ENCODE measurements at regions not wholly inside any gene's neighbourhood (a gene's known extent, or its start where the extent isn't known, plus 50 kb on each side); places are given as distances from the start of the nearest gene placed in this dataset.
"Not testable (repeated sequence)": the region's sequence is repeated elsewhere in the genome, so short reads cannot be mapped to it uniquely, and the experiment has no call there.

DNA sequence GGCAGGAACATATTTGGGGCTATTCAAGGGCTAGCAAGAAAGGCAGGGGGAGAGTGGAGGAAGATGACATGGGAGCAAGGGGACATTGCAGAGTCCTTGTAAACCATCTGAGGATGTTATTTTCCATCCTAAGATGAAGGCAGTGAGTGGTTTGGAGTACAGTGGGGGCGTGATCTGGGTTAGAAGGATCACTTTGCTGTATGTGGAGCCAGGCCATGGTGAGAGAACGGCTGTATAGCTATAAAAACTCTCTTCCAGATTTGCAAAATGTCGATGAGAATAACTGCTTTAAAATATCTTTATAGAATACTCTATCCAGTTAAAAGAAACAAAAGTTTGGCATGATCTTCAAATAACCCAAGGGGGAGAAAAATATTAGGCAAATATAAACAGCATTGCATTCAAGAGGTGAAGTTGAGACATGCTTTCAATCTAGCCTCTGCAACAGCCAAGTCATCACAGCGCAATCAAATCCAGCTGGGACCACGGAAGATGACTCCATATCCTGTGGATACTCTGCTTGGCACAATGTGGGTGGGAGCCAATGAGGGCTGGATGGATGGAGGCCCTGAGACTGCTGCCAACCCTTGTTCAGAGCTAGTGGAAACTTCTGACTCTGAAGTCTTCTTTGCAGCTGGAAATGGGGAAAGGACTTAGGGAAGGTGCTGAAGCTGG is 111.5 kb upstream of the BASP1 start:
- no peak overlapping the region for H2BK12ac ChIP-seq (ENCODE audit: low read length)
- H3K4me3 ChIP-seq (ENCODE audit: low read depth, low read length), result no peak overlapping the region
- no peak overlapping the region for H2BK120ac ChIP-seq (ENCODE audit: insufficient read depth, low read length, poor library complexity)
- H3K79me1 ChIP-seq (ENCODE audit: low read length), result no peaks in the 10 kb centered on the region
- no CpG with 5 or more reads among the region's 5 CpGs for WGBS (ENCODE audit: extremely low coverage, insufficient coverage, insufficient read length)
- no peak overlapping the region for H2AK5ac ChIP-seq (ENCODE audit: low read length)
- no peak overlapping the region for H4K91ac ChIP-seq (ENCODE audit: low read depth, low read length)
- no peaks in the 10 kb centered on the region for H3K4me1 ChIP-seq (ENCODE audit: control insufficient read depth in 1 of 2, insufficient read depth in 2 of 2, low read length in 2 of 2)
- H3K4me2 ChIP-seq (ENCODE audit: low read length), result no peak overlapping the region
- no peak overlapping the region for H2AFZ ChIP-seq (ENCODE audit: insufficient read depth, low read length, poor library complexity)
- no peak overlapping the region for H3K4ac ChIP-seq (ENCODE audit: low read depth, low read length)
- no peak overlapping the region for H2BK5ac ChIP-seq (ENCODE audit: low read depth, low read length, poor library complexity)
- no peak overlapping the region for H3K27ac ChIP-seq (ENCODE audit: low read depth, low read length)
- H3K9ac ChIP-seq (ENCODE audit: low read length), result no peak overlapping the region
- no peaks in the 10 kb centered on the region for H3K27me3 ChIP-seq (ENCODE audit: insufficient read depth, low read length)
- H4K12ac ChIP-seq (ENCODE audit: low read depth, low read length), result no peak overlapping the region
- no peaks in the 10 kb centered on the region for H3K9me3 ChIP-seq (ENCODE audit: insufficient read depth, low read depth, low read length)
- H3K18ac ChIP-seq (ENCODE audit: low read length), result no peak overlapping the region
- H3K23ac ChIP-seq (ENCODE audit: low read length), result no peak overlapping the region
- no peak overlapping the region for H3K14ac ChIP-seq (ENCODE audit: low read length)
- DNase-seq, result no peak
- no peaks in the 10 kb centered on the region for H3K79me2 ChIP-seq (ENCODE audit: control insufficient read depth, insufficient read depth, low read length, poor library complexity)
- no peak overlapping the region for H4K8ac ChIP-seq (ENCODE audit: low read depth, low read length)
- no peaks in the 10 kb centered on the region for H3K36me3 ChIP-seq (ENCODE audit: control insufficient read depth in 1 of 2, insufficient read depth in 2 of 2, low read length in 2 of 2)

DNA sequence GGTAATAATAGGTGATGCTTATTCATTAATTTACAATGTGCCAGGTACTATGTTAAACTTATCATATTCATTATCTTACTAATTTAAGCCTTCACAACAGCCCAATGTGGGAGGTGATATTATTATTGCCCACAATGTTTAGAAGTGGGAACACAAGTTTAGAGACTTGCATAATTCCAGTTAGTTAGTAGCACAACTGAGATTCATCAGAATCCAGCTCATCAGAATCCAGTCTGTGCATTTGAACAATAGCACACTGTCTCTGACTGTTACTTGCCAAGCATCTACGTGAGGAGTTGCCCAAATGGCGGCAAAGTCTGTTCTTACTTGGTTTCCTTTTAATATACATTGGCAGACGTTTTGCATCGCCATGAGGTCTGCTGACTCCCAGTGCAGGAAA is 110.9 kb upstream of the BASP1 start:
- no peak overlapping the region for H2AK5ac ChIP-seq (ENCODE audit: low read length)
- no peak overlapping the region for H4K12ac ChIP-seq (ENCODE audit: low read depth, low read length)
- no peak overlapping the region for H3K9ac ChIP-seq (ENCODE audit: low read length)
- no peaks in the 10 kb centered on the region for H3K79me1 ChIP-seq (ENCODE audit: low read length)
- no peak overlapping the region for H3K18ac ChIP-seq (ENCODE audit: low read length)
- WGBS (ENCODE audit: extremely low coverage, insufficient coverage, insufficient read length), result no CpG with 5 or more reads among the region's 4 CpGs
- no peaks in the 10 kb centered on the region for H3K79me2 ChIP-seq (ENCODE audit: control insufficient read depth, insufficient read depth, low read length, poor library complexity)
- H4K91ac ChIP-seq (ENCODE audit: low read depth, low read length), result no peak overlapping the region
- DNase-seq, result no peak
- no peaks in the 10 kb centered on the region for H3K4me1 ChIP-seq (ENCODE audit: control insufficient read depth in 1 of 2, insufficient read depth in 2 of 2, low read length in 2 of 2)
- H3K4me3 ChIP-seq (ENCODE audit: low read depth, low read length), result no peak overlapping the region
- H3K36me3 ChIP-seq (ENCODE audit: control insufficient read depth in 1 of 2, insufficient read depth in 2 of 2, low read length in 2 of 2), result no peaks in the 10 kb centered on the region
- H4K8ac ChIP-seq (ENCODE audit: low read depth, low read length), result no peak overlapping the region
- H3K9me3 ChIP-seq (ENCODE audit: insufficient read depth, low read depth, low read length), result no peaks in the 10 kb centered on the region
- H2BK120ac ChIP-seq (ENCODE audit: insufficient read depth, low read length, poor library complexity), result no peak overlapping the region
- H3K27me3 ChIP-seq (ENCODE audit: insufficient read depth, low read length), result no peaks in the 10 kb centered on the region
- H2AFZ ChIP-seq (ENCODE audit: insufficient read depth, low read length, poor library complexity), result no peak overlapping the region
- no peak overlapping the region for H2BK5ac ChIP-seq (ENCODE audit: low read depth, low read length, poor library complexity)
- H3K27ac ChIP-seq (ENCODE audit: low read depth, low read length), result no peak overlapping the region
- no peak overlapping the region for H3K23ac ChIP-seq (ENCODE audit: low read length)
- no peak overlapping the region for H3K4me2 ChIP-seq (ENCODE audit: low read length)
- no peak overlapping the region for H2BK12ac ChIP-seq (ENCODE audit: low read length)
- no peak overlapping the region for H3K4ac ChIP-seq (ENCODE audit: low read depth, low read length)
- H3K14ac ChIP-seq (ENCODE audit: low read length), result no peak overlapping the region

DNA sequence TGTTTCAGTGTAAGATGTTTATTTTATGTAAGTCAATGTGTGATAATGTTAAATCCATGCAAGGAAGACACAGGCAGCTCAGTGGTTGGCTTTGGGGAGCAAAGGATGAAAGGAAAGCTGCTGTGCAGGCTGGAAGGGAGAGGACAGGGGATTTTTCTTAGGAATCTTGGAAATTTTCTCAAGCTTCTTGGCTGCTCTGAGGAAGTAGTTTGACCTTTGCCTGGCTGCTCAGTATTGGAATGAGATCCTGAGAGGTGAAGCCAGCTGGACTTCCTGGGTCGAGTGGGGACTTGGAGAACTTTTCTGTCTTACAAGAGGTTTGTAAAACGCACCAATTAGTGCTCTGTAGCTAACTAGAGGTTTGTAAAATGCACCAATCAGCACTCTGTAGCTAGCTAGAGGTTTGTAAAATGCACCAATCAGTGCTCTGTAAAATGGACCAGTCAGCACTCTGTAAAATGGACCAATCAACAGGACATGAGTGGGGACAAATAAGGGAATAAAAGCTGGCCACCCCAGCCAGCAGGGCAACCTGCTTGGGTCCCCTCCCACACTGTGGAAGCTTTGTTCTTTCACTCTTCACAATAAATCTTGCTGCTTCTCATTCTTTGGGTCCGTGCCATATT is 105.2 kb upstream of the BASP1 start:
- not testable (repeated sequence) for H3K4me1 ChIP-seq (ENCODE audit: control insufficient read depth in 1 of 2, insufficient read depth in 2 of 2, low read length in 2 of 2); H3K27ac ChIP-seq (ENCODE audit: low read depth, low read length); DNase-seq; H2BK12ac ChIP-seq (ENCODE audit: low read length); H3K9ac ChIP-seq (ENCODE audit: low read length); H2BK5ac ChIP-seq (ENCODE audit: low read depth, low read length, poor library complexity); H3K27me3 ChIP-seq (ENCODE audit: insufficient read depth, low read length); H3K79me2 ChIP-seq (ENCODE audit: control insufficient read depth, insufficient read depth, low read length, poor library complexity); H3K18ac ChIP-seq (ENCODE audit: low read length); H3K4me3 ChIP-seq (ENCODE audit: low read depth, low read length); H2AFZ ChIP-seq (ENCODE audit: insufficient read depth, low read length, poor library complexity); H2BK120ac ChIP-seq (ENCODE audit: insufficient read depth, low read length, poor library complexity); H3K79me1 ChIP-seq (ENCODE audit: low read length); H2AK5ac ChIP-seq (ENCODE audit: low read length); H3K4me2 ChIP-seq (ENCODE audit: low read length); H3K14ac ChIP-seq (ENCODE audit: low read length); H3K36me3 ChIP-seq (ENCODE audit: control insufficient read depth in 1 of 2, insufficient read depth in 2 of 2, low read length in 2 of 2); H4K91ac ChIP-seq (ENCODE audit: low read depth, low read length); H4K12ac ChIP-seq (ENCODE audit: low read depth, low read length); H3K4ac ChIP-seq (ENCODE audit: low read depth, low read length); H3K23ac ChIP-seq (ENCODE audit: low read length); H4K8ac ChIP-seq (ENCODE audit: low read depth, low read length); H3K9me3 ChIP-seq (ENCODE audit: insufficient read depth, low read depth, low read length)
- no CpG with 5 or more reads among the region's 3 CpGs for WGBS (ENCODE audit: extremely low coverage, insufficient coverage, insufficient read length)

DNA sequence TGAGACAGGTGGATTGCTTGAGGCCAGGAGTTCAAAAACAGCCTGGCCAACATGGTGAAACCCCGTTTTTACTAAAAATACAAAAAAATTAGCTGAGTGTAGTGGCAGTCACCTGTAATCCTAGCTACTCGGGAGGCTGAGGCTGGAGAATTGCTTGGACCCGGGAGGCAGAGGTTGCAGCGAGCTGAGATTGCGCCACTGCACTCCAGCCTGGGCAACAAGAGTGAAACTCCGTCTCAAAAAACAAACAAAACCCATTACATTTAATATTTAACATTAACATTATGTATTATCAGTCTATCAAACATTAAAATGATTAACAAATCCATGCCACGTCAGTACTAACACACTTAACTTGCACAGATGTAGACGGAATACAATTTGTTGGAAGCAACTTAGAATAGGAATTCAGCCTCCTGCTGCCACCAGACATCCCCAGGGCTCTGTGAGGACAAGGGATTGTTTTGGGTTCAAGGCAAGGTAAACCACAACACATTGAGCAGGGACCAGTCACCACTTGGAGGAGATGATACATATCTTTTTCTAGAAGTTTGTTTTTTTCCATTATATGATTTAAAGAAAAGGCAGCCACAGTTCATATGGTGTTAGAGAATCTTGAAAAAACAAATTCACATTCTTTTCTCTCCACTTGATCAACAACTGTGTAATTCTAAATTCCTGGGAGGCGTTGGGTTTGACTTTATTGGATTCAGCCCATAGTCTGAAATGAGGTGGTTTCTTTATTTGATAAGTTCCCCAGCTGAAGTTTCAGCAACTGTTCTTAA is 104.1 kb upstream of the BASP1 start:
- no peak overlapping the region for H2AK5ac ChIP-seq (ENCODE audit: low read length)
- no peak overlapping the region for H3K4me3 ChIP-seq (ENCODE audit: low read depth, low read length)
- H4K12ac ChIP-seq (ENCODE audit: low read depth, low read length), result no peak overlapping the region
- no peaks in the 10 kb centered on the region for H3K4me1 ChIP-seq (ENCODE audit: control insufficient read depth in 1 of 2, insufficient read depth in 2 of 2, low read length in 2 of 2)
- H4K91ac ChIP-seq (ENCODE audit: low read depth, low read length), result no peak overlapping the region
- no CpG with 5 or more reads among the region's 9 CpGs for WGBS (ENCODE audit: extremely low coverage, insufficient coverage, insufficient read length)
- no peak overlapping the region for H3K18ac ChIP-seq (ENCODE audit: low read length)
- no peak overlapping the region for H3K4me2 ChIP-seq (ENCODE audit: low read length)
- no peak overlapping the region for H3K4ac ChIP-seq (ENCODE audit: low read depth, low read length)
- no peaks in the 10 kb centered on the region for H3K36me3 ChIP-seq (ENCODE audit: control insufficient read depth in 1 of 2, insufficient read depth in 2 of 2, low read length in 2 of 2)
- H2BK5ac ChIP-seq (ENCODE audit: low read depth, low read length, poor library complexity), result no peak overlapping the region
- H3K14ac ChIP-seq (ENCODE audit: low read length), result no peak overlapping the region
- H2BK12ac ChIP-seq (ENCODE audit: low read length), result no peak overlapping the region
- H3K79me2 ChIP-seq (ENCODE audit: control insufficient read depth, insufficient read depth, low read length, poor library complexity), result no peaks in the 10 kb centered on the region
- no peaks in the 10 kb centered on the region for H3K9me3 ChIP-seq (ENCODE audit: insufficient read depth, low read depth, low read length)
- no peak overlapping the region for H2AFZ ChIP-seq (ENCODE audit: insufficient read depth, low read length, poor library complexity)
- no peak overlapping the region for H2BK120ac ChIP-seq (ENCODE audit: insufficient read depth, low read length, poor library complexity)
- no peak overlapping the region for H3K27ac ChIP-seq (ENCODE audit: low read depth, low read length)
- H4K8ac ChIP-seq (ENCODE audit: low read depth, low read length), result no peak overlapping the region
- no peak overlapping the region for H3K9ac ChIP-seq (ENCODE audit: low read length)
- H3K27me3 ChIP-seq (ENCODE audit: insufficient read depth, low read length), result no peaks in the 10 kb centered on the region
- H3K79me1 ChIP-seq (ENCODE audit: low read length), result no peaks in the 10 kb centered on the region
- DNase-seq, result no peak
- no peak overlapping the region for H3K23ac ChIP-seq (ENCODE audit: low read length)
